Type B pancreatic cell (in vitro differentiated cells): ENCODE measurements at regions not wholly inside any gene's neighbourhood (a gene's known extent, or its start where the extent isn't known, plus 50 kb on each side); places are given as distances from the start of the nearest gene placed in this dataset.

Source experiments
- DNase-seq: peaks from one replicate; pipeline ENCODE4 v3.0.0; 2021; ENCODE audit warnings: mixed read lengths; ENCODE audit not compliant: unreplicated experiment; ENCODE audit errors: extremely low spot score
- H3K27ac Mint-ChIP-seq: 2 replicates; pipeline ENCODE4 v1.8.0; 2021; ENCODE audit warnings: mild to moderate bottlenecking, mixed read lengths
- H3K27me3 Mint-ChIP-seq: 2 replicates; pipeline ENCODE4 v1.8.0; 2021; ENCODE audit warnings: mixed read lengths
- H3K36me3 Mint-ChIP-seq: 2 replicates; pipeline ENCODE4 v1.8.0; 2021; ENCODE audit warnings: mixed read lengths
- H3K4me1 Mint-ChIP-seq: one replicate; pipeline ENCODE4 v1.8.0; 2021; ENCODE audit warnings: mixed read lengths; ENCODE audit not compliant: unreplicated experiment
- H3K4me3 Mint-ChIP-seq: 2 replicates; pipeline ENCODE4 v1.8.0; 2021; ENCODE audit warnings: mild to moderate bottlenecking, mixed read lengths
- H3K9me3 Mint-ChIP-seq: 2 replicates; pipeline ENCODE4 v1.8.0; 2021; ENCODE audit warnings: mixed read lengths
- CTCF ChIP-seq: fragments of 200-600 bp; sonication (generic); conservative IDR thresholded peaks from 2 replicates; pipeline ENCODE4 v1.5.0; 2021; ENCODE audit warnings: antibody characterized with exemption, mild to moderate bottlenecking

- Mint-ChIP-seq H3K9me3 (peaks cover 5% of the 10 kb centered on the region), H3K27me3 (no peaks in the 10 kb centered on the region), H3K36me3 (no peaks in the 10 kb centered on the region), H3K27ac (no peak overlapping the region), H3K4me1 (peaks cover 26% of the 10 kb centered on the region), H3K4me3 (no peak overlapping the region)
- DNase-seq, result no peak
- TF ChIP-seq CTCF, result no peak
Measured at GRCh38 chr3:59131016-59131766, 81.4 kb upstream of the CFAP20DC start.

DNA sequence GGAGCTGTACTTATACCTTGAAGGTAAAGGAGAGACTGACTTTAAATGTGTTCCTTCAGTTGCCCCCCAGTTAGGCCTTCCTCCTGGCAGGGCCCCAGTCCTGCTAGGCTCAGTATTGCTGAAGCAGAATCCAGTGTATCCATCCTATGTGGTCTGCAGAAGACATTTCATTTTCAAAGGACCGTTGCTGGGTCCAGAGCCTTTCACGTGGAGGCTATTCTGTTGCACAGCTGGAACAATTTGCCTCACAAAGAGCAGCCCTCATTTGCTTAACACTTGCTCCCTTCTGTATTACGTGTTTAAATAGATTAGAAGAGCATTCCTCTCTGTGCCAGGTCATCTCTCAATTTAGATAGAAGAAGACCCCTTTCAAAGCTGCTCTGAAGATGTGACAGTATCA is 78.9 kb upstream of the CFAP20DC start:
- no peaks in the 10 kb centered on the region for H3K27me3 Mint-ChIP-seq
- TF ChIP-seq CTCF, result no peak
- H3K4me1 Mint-ChIP-seq, result peaks cover 30% of the 10 kb centered on the region
- no peak overlapping the region for H3K4me3 Mint-ChIP-seq
- DNase-seq, result no peak
- H3K9me3 Mint-ChIP-seq, result peaks cover 5% of the 10 kb centered on the region
- no peaks in the 10 kb centered on the region for H3K36me3 Mint-ChIP-seq
- no peak overlapping the region for H3K27ac Mint-ChIP-seq

GRCh38 chr3:59127071-59127470 is 77.2 kb upstream of the CFAP20DC start:
- H3K9me3 Mint-ChIP-seq, result peaks cover 5% of the 10 kb centered on the region
- no peak overlapping the region for H3K4me3 Mint-ChIP-seq
- no peak for DNase-seq
- H3K4me1 Mint-ChIP-seq, result peaks cover 30% of the 10 kb centered on the region
- no peaks in the 10 kb centered on the region for H3K27me3 Mint-ChIP-seq
- no peaks in the 10 kb centered on the region for H3K36me3 Mint-ChIP-seq
- no peak for TF ChIP-seq CTCF
- H3K27ac Mint-ChIP-seq, result no peak overlapping the region

DNA sequence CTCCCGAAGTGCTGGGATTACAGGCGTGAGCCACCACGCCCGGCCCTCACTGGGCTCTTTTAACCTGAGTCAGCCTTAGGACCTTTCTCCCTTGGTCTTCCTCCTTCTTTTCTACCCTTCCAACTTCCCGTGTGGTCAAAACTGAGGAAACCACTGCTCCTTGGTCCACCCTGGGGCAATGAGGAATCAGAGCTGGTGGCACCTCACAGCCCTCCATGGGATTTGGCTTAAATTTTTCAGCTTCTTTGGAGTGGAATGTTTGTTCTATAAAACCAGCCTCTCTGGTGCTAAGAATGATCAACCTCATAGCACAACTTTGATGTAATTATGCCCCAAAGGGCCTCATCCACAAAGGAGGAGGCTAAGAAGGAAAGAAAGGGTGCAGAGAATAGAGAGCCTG is 76.6 kb upstream of the CFAP20DC start:
- Mint-ChIP-seq H3K36me3 (no peaks in the 10 kb centered on the region), H3K27ac (no peak overlapping the region), H3K4me3 (no peak overlapping the region), H3K27me3 (no peaks in the 10 kb centered on the region), H3K4me1 (peaks cover 30% of the 10 kb centered on the region), H3K9me3 (peaks cover 7% of the 10 kb centered on the region)
- no peak for TF ChIP-seq CTCF
- DNase-seq, result no peak

DNA sequence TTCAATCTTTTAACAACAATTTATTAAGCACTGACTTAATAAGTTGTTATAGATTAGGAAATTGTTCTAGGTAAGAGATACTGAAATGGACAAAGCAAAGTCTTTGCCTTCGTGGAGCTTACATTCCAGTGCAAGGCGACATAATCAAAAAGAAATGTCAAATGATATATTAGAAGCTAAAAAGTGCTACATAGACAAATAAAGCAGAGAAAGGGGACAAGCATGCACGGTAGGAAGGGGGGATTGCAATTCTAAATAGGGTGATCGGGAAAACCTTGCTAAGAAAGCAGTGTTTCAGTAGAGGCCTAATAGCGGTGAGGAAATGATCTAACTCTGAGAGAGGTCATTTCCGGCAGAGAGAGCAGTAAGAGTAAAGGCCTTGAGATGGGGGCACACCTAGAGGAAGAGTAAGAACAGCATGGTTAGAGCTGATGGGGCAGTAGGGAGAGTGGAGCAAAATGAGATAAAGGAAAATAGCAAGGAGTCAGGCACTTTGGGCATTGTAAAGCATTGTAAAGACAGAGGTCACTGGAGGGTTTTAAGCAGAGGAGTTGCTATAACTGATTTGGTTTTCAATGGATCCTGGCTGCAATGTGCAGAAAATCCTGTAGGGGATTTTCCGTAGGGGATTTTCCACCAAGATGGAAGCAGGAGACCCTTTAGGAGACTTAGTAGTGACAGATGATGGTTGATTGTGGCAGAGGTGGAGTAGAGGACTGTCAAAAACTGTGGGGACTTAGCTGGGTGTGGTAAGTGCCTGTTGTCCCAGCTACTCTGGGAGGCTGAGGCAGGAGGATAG is 71.7 kb upstream of the CFAP20DC start:
- Mint-ChIP-seq H3K4me3 (no peak overlapping the region), H3K27me3 (no peaks in the 10 kb centered on the region), H3K4me1 (peaks cover 7% of the 10 kb centered on the region), H3K27ac (no peak overlapping the region), H3K9me3 (peaks cover 6% of the 10 kb centered on the region), H3K36me3 (no peaks in the 10 kb centered on the region)
- no peak for DNase-seq
- TF ChIP-seq CTCF, result peak; percentile 36
